H9 (cell line): ENCODE measurements at regions not wholly inside any gene's neighbourhood (a gene's known extent, or its start where the extent isn't known, plus 50 kb on each side); places are given as distances from the start of the nearest gene placed in this dataset.
"Not testable (repeated sequence)": the region's sequence is repeated elsewhere in the genome, so short reads cannot be mapped to it uniquely, and the experiment has no call there.

Experiments
- DNase-seq: peaks from one replicate; pipeline ENCODE4 v3.0.0-alpha.2; 2017
- H2AFZ ChIP-seq: one replicate; pipeline ENCODE4 v1.6.1; 2013; ENCODE audit warnings: mild to moderate bottlenecking, low read length, control low read depth, moderate library complexity
- H2AK5ac ChIP-seq: 2 replicates; pipeline ENCODE4 v1.6.1; 2013; ENCODE audit warnings: low read length, control low read depth, mixed read lengths; ENCODE audit not compliant: insufficient read length
- H2BK120ac ChIP-seq: one replicate; pipeline ENCODE4 v1.6.1; 2013; ENCODE audit warnings: low read depth, mild to moderate bottlenecking, low read length, control low read depth, inconsistent platforms; ENCODE audit not compliant: poor library complexity, severe bottlenecking
- H2BK12ac ChIP-seq: 2 replicates; pipeline ENCODE4 v1.6.1; 2013; ENCODE audit warnings: low read length, control low read depth, mixed read lengths, low read depth; ENCODE audit not compliant: insufficient read length
- H2BK15ac ChIP-seq: 2 replicates; pipeline ENCODE4 v1.6.1; 2013; ENCODE audit warnings: low read depth, low read length, control low read depth
- H2BK20ac ChIP-seq: one replicate; pipeline ENCODE4 v1.6.1; 2013; ENCODE audit warnings: low read depth, mild to moderate bottlenecking, low read length, control low read depth, inconsistent platforms; ENCODE audit not compliant: poor library complexity, severe bottlenecking
- H2BK5ac ChIP-seq: 2 replicates; pipeline ENCODE4 v1.6.1; 2013; ENCODE audit warnings: low read length, control low read depth, mixed read lengths; ENCODE audit not compliant: insufficient read length
- H3K14ac ChIP-seq: 2 replicates; pipeline ENCODE4 v1.6.1; 2013; ENCODE audit warnings: low read length, control low read depth; ENCODE audit not compliant: insufficient read depth
- H3K18ac ChIP-seq: 2 replicates; pipeline ENCODE4 v1.6.1; 2013; ENCODE audit warnings: low read depth, mild to moderate bottlenecking, mixed read lengths, low read length, control low read depth; ENCODE audit not compliant: insufficient read length
- H3K23ac ChIP-seq: 2 replicates; pipeline ENCODE4 v1.6.1; 2013; ENCODE audit warnings: low read length, control low read depth, mixed read lengths, low read depth; ENCODE audit not compliant: insufficient read length
- H3K23me2 ChIP-seq: 2 replicates; pipeline ENCODE4 v1.6.1; 2013; ENCODE audit warnings: low read depth, mild to moderate bottlenecking, mixed read lengths, low read length, control low read depth; ENCODE audit not compliant: insufficient read length, poor library complexity, severe bottlenecking
- H3K27ac ChIP-seq: 2 replicates; pipeline ENCODE4 v1.5.1; 2013; ENCODE audit warnings: low read length, control low read depth, mixed read lengths, low read depth; ENCODE audit not compliant: insufficient read length
- H3K27me3 ChIP-seq: 2 replicates; pipeline ENCODE4 v1.6.1; 2013; ENCODE audit warnings: low read length, control low read depth, inconsistent platforms; ENCODE audit not compliant: insufficient read depth
- H3K4ac ChIP-seq: 2 replicates; pipeline ENCODE4 v1.6.1; 2013; ENCODE audit warnings: low read depth, mild to moderate bottlenecking, control low read depth, inconsistent platforms, low read length, moderate library complexity
- H3K4me1 ChIP-seq: 2 replicates; pipeline ENCODE4 v1.6.1; 2013; ENCODE audit warnings: low read length, control low read depth, inconsistent platforms; ENCODE audit not compliant: insufficient read depth
- H3K4me2 ChIP-seq: 2 replicates; pipeline ENCODE4 v1.6.1; 2013; ENCODE audit warnings: low read length, control low read depth, mixed read lengths; ENCODE audit not compliant: insufficient read length, insufficient read depth
- H3K56ac ChIP-seq: 2 replicates; pipeline ENCODE4 v1.6.1; 2013; ENCODE audit warnings: low read depth, mild to moderate bottlenecking, mixed read lengths, low read length, control low read depth; ENCODE audit not compliant: insufficient read length
- H3K79me1 ChIP-seq: 2 replicates; pipeline ENCODE4 v1.6.1; 2013; ENCODE audit warnings: low read depth, mild to moderate bottlenecking, moderate library complexity, low read length, control low read depth, inconsistent platforms; ENCODE audit not compliant: insufficient read depth, poor library complexity, severe bottlenecking
- H3K79me2 ChIP-seq: 2 replicates; pipeline ENCODE4 v1.6.1; 2013; ENCODE audit warnings: low read length, control low read depth, inconsistent platforms; ENCODE audit not compliant: insufficient read depth
- H3K9ac ChIP-seq: 2 replicates; pipeline ENCODE4 v1.6.1; 2013; ENCODE audit warnings: low read length, control low read depth, mixed read lengths; ENCODE audit not compliant: insufficient read length; ENCODE audit errors: extremely low read depth
- H3K9me3 ChIP-seq: one replicate; pipeline ENCODE4 v1.6.1; 2013; ENCODE audit warnings: low read depth, low read length, inconsistent platforms; ENCODE audit not compliant: control insufficient read depth
- H3T11ph ChIP-seq: one replicate; pipeline ENCODE4 v1.6.1; 2013; ENCODE audit warnings: mild to moderate bottlenecking, low read length, control low read depth, inconsistent platforms
- H4K20me1 ChIP-seq: one replicate; pipeline ENCODE4 v1.6.1; 2013; ENCODE audit not compliant: control insufficient read depth, insufficient read length, insufficient read depth
- H4K5ac ChIP-seq: 2 replicates; pipeline ENCODE4 v1.6.1; 2013; ENCODE audit warnings: low read depth, mild to moderate bottlenecking, mixed read lengths, low read length, control low read depth; ENCODE audit not compliant: insufficient read length
- H4K8ac ChIP-seq: replicated peaks from 2 replicates; pipeline ENCODE4 v1.6.1; 2013; ENCODE audit warnings: low read length, control low read depth, mixed read lengths, low read depth; ENCODE audit not compliant: insufficient read length
- H4K91ac ChIP-seq: 2 replicates; pipeline ENCODE4 v1.6.1; 2013; ENCODE audit warnings: low read depth, mild to moderate bottlenecking, moderate library complexity, mixed read lengths, low read length, control low read depth; ENCODE audit not compliant: insufficient read length
- H3K27ac Mint-ChIP-seq, 3 experiments: 2 replicates in 2 of 3; 3 replicates in 1 of 3; pipeline ENCODE4 v1.8.0; 2020 to 2021; ENCODE audit warnings: mixed read lengths in 3 of 3, mild to moderate bottlenecking in 1 of 3, moderate library complexity in 1 of 3
- H3K27me3 Mint-ChIP-seq: 2 replicates; pipeline ENCODE4 v1.8.0; 2021; ENCODE audit warnings: low read depth, mild to moderate bottlenecking, moderate library complexity, mixed read lengths
- H3K36me3 Mint-ChIP-seq, 3 experiments: 2 replicates in 2 of 3; 3 replicates in 1 of 3; pipeline ENCODE4 v1.8.0; 2020 to 2021; ENCODE audit warnings: low read depth in 3 of 3, mixed read lengths in 3 of 3; ENCODE audit not compliant: insufficient read depth in 1 of 3
- H3K4me1 Mint-ChIP-seq, 2 experiments: 2 replicates each; pipeline ENCODE4 v1.8.0; 2020; ENCODE audit warnings: mixed read lengths in 2 of 2
- H3K4me3 Mint-ChIP-seq, 2 experiments: 2 replicates in 1 of 2; 3 replicates in 1 of 2; pipeline ENCODE4 v1.8.0; 2020 to 2021; ENCODE audit warnings: mild to moderate bottlenecking in 2 of 2, mixed read lengths in 2 of 2, moderate library complexity in 1 of 2
- H3K9me3 Mint-ChIP-seq, 2 experiments: 2 replicates in 1 of 2; 3 replicates in 1 of 2; pipeline ENCODE4 v1.8.0; 2020; ENCODE audit warnings: mild to moderate bottlenecking in 2 of 2, mixed read lengths in 2 of 2, moderate library complexity in 1 of 2
- WGBS: extraction: QIAGEN DNeasy Blood & Tissue Kit; methylation state at CpG from one replicate; pipeline ENCODE4 v1.1.7; 2013; ENCODE audit warnings: missing lambda C conversion rate, low lambda C conversion rate, mixed read lengths; ENCODE audit not compliant: insufficient read length; ENCODE audit errors: extremely low coverage; 5-methylcytosine and 5-hydroxymethylcytosine counted together
- TF ChIP-seq, protein P1 (sequence below): fragments of 200-600 bp; sonication (generic); conservative IDR thresholded peaks from 3 replicates; pipeline ENCODE4 v1.8.0; 2021; ENCODE audit warnings: antibody characterized with exemption, mild to moderate bottlenecking

GRCh38 chr12:20089077-20089476 is 279.3 kb upstream of the PDE3A start:
- no peaks in the 10 kb centered on the region for H3K79me2 ChIP-seq
- no peak overlapping the region for H3K4me2 ChIP-seq
- H3K79me1 ChIP-seq: no peaks in the 10 kb centered on the region
- Mint-ChIP-seq H3K27me3 (no peaks in the 10 kb centered on the region; the same call in 1 of the 2 replicates), H3K4me1 (no peaks in the 10 kb centered on the region), H3K36me3 (peaks cover 2 to 17% (median 3%) of the 10 kb centered on the region in 3 experiments; a peak in 5 of 7 replicates), H3K4me3 (no peak overlapping the region), H3K27ac (no peak overlapping the region), H3K9me3 (peaks cover 3 to 7% of the 10 kb centered on the region in 2 experiments; a peak in 4 of 5 replicates)
- no peak overlapping the region for H3K56ac ChIP-seq
- no peak overlapping the region for H3K27ac ChIP-seq
- no peak overlapping the region for H3K14ac ChIP-seq
- no peak overlapping the region for H2BK5ac ChIP-seq
- H4K8ac ChIP-seq: no peak overlapping the region
- H2BK12ac ChIP-seq: no peak overlapping the region
- no peak overlapping the region for H2AFZ ChIP-seq
- no peak overlapping the region for H2AK5ac ChIP-seq
- no CpG with 5 or more reads among the region's 6 CpGs for WGBS
- no peak overlapping the region for H4K5ac ChIP-seq
- no peaks in the 10 kb centered on the region for H3K23me2 ChIP-seq
- no peak for DNase-seq
- H3K18ac ChIP-seq: no peak overlapping the region
- H3T11ph ChIP-seq: no peak overlapping the region
- no peaks in the 10 kb centered on the region for H4K20me1 ChIP-seq
- H3K4ac ChIP-seq: no peak overlapping the region
- H3K4me1 ChIP-seq: no peaks in the 10 kb centered on the region
- H2BK20ac ChIP-seq: no peak overlapping the region
- H3K27me3 ChIP-seq: no peaks in the 10 kb centered on the region
- no peak overlapping the region for H3K23ac ChIP-seq
- H4K91ac ChIP-seq: no peak overlapping the region
- TF ChIP-seq, protein P1, sequence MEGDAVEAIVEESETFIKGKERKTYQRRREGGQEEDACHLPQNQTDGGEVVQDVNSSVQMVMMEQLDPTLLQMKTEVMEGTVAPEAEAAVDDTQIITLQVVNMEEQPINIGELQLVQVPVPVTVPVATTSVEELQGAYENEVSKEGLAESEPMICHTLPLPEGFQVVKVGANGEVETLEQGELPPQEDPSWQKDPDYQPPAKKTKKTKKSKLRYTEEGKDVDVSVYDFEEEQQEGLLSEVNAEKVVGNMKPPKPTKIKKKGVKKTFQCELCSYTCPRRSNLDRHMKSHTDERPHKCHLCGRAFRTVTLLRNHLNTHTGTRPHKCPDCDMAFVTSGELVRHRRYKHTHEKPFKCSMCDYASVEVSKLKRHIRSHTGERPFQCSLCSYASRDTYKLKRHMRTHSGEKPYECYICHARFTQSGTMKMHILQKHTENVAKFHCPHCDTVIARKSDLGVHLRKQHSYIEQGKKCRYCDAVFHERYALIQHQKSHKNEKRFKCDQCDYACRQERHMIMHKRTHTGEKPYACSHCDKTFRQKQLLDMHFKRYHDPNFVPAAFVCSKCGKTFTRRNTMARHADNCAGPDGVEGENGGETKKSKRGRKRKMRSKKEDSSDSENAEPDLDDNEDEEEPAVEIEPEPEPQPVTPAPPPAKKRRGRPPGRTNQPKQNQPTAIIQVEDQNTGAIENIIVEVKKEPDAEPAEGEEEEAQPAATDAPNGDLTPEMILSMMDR: no peak
- no peak overlapping the region for H3K9ac ChIP-seq
- no peak overlapping the region for H2BK120ac ChIP-seq
- H2BK15ac ChIP-seq: no peak overlapping the region
- no peaks in the 10 kb centered on the region for H3K9me3 ChIP-seq

DNA sequence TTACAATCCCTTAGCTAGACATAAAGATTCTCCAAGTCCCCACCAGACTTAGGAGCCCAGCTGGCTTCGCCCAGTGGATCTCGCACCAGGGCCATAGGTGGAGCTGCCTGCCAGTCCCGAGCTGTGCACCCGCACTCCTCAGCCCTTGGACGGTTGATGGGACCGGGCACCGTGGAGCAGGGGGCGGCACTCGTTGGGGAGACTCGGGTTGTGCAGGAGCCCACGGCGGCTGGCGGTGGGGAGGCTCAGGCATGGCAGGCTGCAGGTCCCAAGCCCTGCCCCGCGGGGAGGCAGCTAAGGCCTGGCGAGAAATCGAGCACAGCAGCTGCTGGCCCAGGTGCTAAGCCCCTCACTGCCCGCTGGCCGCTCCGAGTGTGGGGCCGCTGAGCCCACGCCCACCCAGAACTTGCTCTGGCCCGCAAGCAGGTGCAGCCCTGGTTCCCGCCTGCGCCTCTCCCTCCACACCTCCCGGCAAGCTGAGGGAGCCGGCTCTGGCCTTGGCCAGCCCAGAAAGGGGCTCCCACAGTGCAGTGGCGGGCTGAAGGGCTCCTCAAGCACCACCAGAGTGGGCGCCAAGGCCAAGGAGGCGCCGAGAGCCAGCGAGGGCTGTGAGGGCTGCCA is 275.0 kb upstream of the PDE3A start:
- H3K27ac ChIP-seq, H3K4me2 ChIP-seq, H3K4me1 ChIP-seq, DNase-seq, H2BK5ac ChIP-seq, H2BK12ac ChIP-seq, H3K14ac ChIP-seq, H2BK20ac ChIP-seq, H3K4me3 Mint-ChIP-seq, H3K36me3 Mint-ChIP-seq, H3K9me3 ChIP-seq, H4K8ac ChIP-seq, H3K27me3 Mint-ChIP-seq, H2AK5ac ChIP-seq, H3K4ac ChIP-seq, H3K4me1 Mint-ChIP-seq, H3K27ac Mint-ChIP-seq, H3T11ph ChIP-seq, H3K23ac ChIP-seq, H3K18ac ChIP-seq, H3K79me2 ChIP-seq, H2BK120ac ChIP-seq, H3K79me1 ChIP-seq, H3K9ac ChIP-seq, H3K9me3 Mint-ChIP-seq, H3K27me3 ChIP-seq, H4K91ac ChIP-seq, H4K5ac ChIP-seq, H3K23me2 ChIP-seq, H3K56ac ChIP-seq, H2BK15ac ChIP-seq, H2AFZ ChIP-seq, H4K20me1 ChIP-seq: not testable (repeated sequence)
- no CpG with 5 or more reads among the region's 32 CpGs for WGBS
